Left lung (tissue), 4 donors: ENCODE measurements at regions not wholly inside any gene's neighbourhood (a gene's known extent, or its start where the extent isn't known, plus 50 kb on each side); places are given as distances from the start of the nearest gene placed in this dataset.

Experiments used
- ATAC-seq: fragments of 200-7000 bp; cut with Tn5 transposase; one replicate; pipeline ENCODE4 v1.9.1; 2020; ENCODE audit warnings: moderate library complexity
- DNase-seq, 4 donors: peaks; one replicate each; pipeline ENCODE4 v3.0.0-alpha.2; 2013 to 2020
- H3K27ac ChIP-seq, 2 donors: fragments of 200-600 bp; sonication (generic) in 1 of 2; one replicate each; pipeline versions ENCODE4 v1.5.0 to v1.8.0; 2020 to 2021
- H3K27me3 ChIP-seq, 2 donors: fragments of 200-600 bp; sonication (generic) in 1 of 2; one replicate each; pipeline versions ENCODE4 v1.5.0 to v1.8.0; 2020 to 2021
- H3K36me3 ChIP-seq, 2 donors: fragments of 200-600 bp; sonication (generic) in 1 of 2; one replicate each; pipeline versions ENCODE4 v1.5.0 to v1.8.0; 2020 to 2021
- H3K4me1 ChIP-seq, 2 donors: fragments of 200-600 bp; one replicate each; pipeline ENCODE4 v1.8.0; 2021
- H3K4me3 ChIP-seq, 2 donors: fragments of 200-600 bp; sonication (generic) in 1 of 2; one replicate each; pipeline versions ENCODE4 v1.5.0 to v1.8.0; 2020 to 2021; ENCODE audit warnings: mild to moderate bottlenecking in 1 of 2
- H3K9me3 ChIP-seq, 2 donors: fragments of 200-600 bp; sonication (generic) in 1 of 2; one replicate each; pipeline versions ENCODE4 v1.5.0 to v1.8.0; 2020 to 2021
- intact Hi-C, 2 donors: fragments of 100-400 bp; cut with DNase I; formaldehyde crosslinking; loops; one replicate each; pipeline versions ENCODE4 v1.11.2 to v1.14.2; 2022
- TF ChIP-seq, protein P1 (sequence below), 2 donors: fragments of 200-600 bp; sonication (generic) in 1 of 2; IDR thresholded peaks; one replicate each; pipeline versions ENCODE4 v1.5.0 to v1.8.0; 2021; ENCODE audit warnings: antibody characterized with exemption in 2 of 2
- donor health status: DM: no; HTN: yes; CAD: no.
- donor health status: DM: no; HTN: no; CAD: no.

- Histone ChIP-seq H3K4me1 (no peaks in the 10 kb centered on the region), H3K27ac (no peak overlapping the region), H3K27me3 (no peaks in the 10 kb centered on the region), H3K9me3 (peaks cover 0 to 68% of the 10 kb centered on the region in 2 donors), H3K4me3 (no peak overlapping the region), H3K36me3 (no peaks in the 10 kb centered on the region)
- TF ChIP-seq, protein P1, sequence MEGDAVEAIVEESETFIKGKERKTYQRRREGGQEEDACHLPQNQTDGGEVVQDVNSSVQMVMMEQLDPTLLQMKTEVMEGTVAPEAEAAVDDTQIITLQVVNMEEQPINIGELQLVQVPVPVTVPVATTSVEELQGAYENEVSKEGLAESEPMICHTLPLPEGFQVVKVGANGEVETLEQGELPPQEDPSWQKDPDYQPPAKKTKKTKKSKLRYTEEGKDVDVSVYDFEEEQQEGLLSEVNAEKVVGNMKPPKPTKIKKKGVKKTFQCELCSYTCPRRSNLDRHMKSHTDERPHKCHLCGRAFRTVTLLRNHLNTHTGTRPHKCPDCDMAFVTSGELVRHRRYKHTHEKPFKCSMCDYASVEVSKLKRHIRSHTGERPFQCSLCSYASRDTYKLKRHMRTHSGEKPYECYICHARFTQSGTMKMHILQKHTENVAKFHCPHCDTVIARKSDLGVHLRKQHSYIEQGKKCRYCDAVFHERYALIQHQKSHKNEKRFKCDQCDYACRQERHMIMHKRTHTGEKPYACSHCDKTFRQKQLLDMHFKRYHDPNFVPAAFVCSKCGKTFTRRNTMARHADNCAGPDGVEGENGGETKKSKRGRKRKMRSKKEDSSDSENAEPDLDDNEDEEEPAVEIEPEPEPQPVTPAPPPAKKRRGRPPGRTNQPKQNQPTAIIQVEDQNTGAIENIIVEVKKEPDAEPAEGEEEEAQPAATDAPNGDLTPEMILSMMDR (IDR thresholded peaks at IDR 0.05) = no peak
- no peak for ATAC-seq
- no peak for DNase-seq
- intact Hi-C loops = no loop called here
Observed at GRCh38 chr16:13697568-13697967, 222.4 kb upstream of the ERCC4 start.

- no peaks in the 10 kb centered on the region for H3K4me1 ChIP-seq
- intact Hi-C loops = no loop called here
- peaks cover 0 to 46% of the 10 kb centered on the region in 2 donors for H3K9me3 ChIP-seq
- H3K36me3 ChIP-seq = no peaks in the 10 kb centered on the region
- H3K27ac ChIP-seq = no peak overlapping the region
- no peak overlapping the region for H3K4me3 ChIP-seq
- TF ChIP-seq, protein P1 (IDR thresholded peaks at IDR 0.05) = no peak
- ATAC-seq (no peak), DNase-seq (no peak)
- no peaks in the 10 kb centered on the region for H3K27me3 ChIP-seq
Observed at GRCh38 chr16:13702614-13703013, 217.3 kb upstream of the ERCC4 start.

- H3K4me3 ChIP-seq = no peak overlapping the region
- H3K4me1 ChIP-seq = no peaks in the 10 kb centered on the region
- peaks cover 0 to 18% of the 10 kb centered on the region in 2 donors for H3K9me3 ChIP-seq
- ATAC-seq (no peak), DNase-seq (no peak)
- H3K36me3 ChIP-seq = no peaks in the 10 kb centered on the region
- no peak overlapping the region for H3K27ac ChIP-seq
- H3K27me3 ChIP-seq = no peaks in the 10 kb centered on the region
- intact Hi-C loops = no loop called here
- TF ChIP-seq, protein P1 (IDR thresholded peaks at IDR 0.05) = no peak
Observed at GRCh38 chr16:13708347-13709120, 211.4 kb upstream of the ERCC4 start.

DNA sequence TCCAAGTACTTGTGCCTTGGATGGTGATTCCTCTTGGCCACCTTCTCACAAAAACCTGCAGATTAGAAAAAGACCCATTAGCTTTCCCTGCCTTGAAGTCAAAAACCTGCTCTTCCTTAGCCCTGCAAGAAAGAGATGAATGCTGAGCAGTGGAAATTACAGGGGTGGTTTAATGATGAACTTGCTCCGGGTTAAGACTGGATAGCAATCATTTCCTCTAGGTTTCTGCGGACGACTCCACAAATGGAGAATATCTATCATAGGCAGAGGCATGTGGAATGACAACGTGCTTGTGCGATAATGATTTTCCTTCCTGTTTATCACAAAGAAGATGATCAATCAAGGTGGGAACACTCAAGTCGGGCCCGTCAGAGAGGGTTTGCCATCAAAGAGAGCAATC, 201.2 kb upstream of the ERCC4 start:
- intact Hi-C loops = no loop called here
- H3K4me3 ChIP-seq = no peak overlapping the region
- no peaks in the 10 kb centered on the region for H3K27me3 ChIP-seq
- H3K36me3 ChIP-seq = no peaks in the 10 kb centered on the region
- TF ChIP-seq, protein P1 (IDR thresholded peaks at IDR 0.05) = no peak
- DNase-seq (no peak), ATAC-seq (no peak)
- H3K4me1 ChIP-seq = no peaks in the 10 kb centered on the region
- no peak overlapping the region for H3K27ac ChIP-seq
- no peaks in the 10 kb centered on the region for H3K9me3 ChIP-seq

GRCh38 chr16:13727943-13728342, 192.0 kb upstream of the ERCC4 start:
- no peak overlapping the region for H3K27ac ChIP-seq
- no peaks in the 10 kb centered on the region for H3K27me3 ChIP-seq
- no peak for DNase-seq
- intact Hi-C loops = no loop called here
- H3K9me3 ChIP-seq = peaks cover 0 to 16% of the 10 kb centered on the region in 2 donors
- no peak for ATAC-seq
- no peak overlapping the region for H3K4me3 ChIP-seq
- TF ChIP-seq, protein P1 (IDR thresholded peaks at IDR 0.05) = no peak
- no peaks in the 10 kb centered on the region for H3K4me1 ChIP-seq
- H3K36me3 ChIP-seq = no peaks in the 10 kb centered on the region
